Activated CD4-positive, alpha-beta T cell treated with anti-CD3 and anti-CD28 coated beads for 1 hour (primary cell): ENCODE measurements at regions not wholly inside any gene's neighbourhood (a gene's known extent, or its start where the extent isn't known, plus 50 kb on each side); places are given as distances from the start of the nearest gene placed in this dataset.
"Not testable (repeated sequence)": the region's sequence is repeated elsewhere in the genome, so short reads cannot be mapped to it uniquely, and the experiment has no call there.

Experiments
- DNase-seq: peaks from one replicate; pipeline ENCODE4 v3.0.0-alpha.2; 2020

DNA sequence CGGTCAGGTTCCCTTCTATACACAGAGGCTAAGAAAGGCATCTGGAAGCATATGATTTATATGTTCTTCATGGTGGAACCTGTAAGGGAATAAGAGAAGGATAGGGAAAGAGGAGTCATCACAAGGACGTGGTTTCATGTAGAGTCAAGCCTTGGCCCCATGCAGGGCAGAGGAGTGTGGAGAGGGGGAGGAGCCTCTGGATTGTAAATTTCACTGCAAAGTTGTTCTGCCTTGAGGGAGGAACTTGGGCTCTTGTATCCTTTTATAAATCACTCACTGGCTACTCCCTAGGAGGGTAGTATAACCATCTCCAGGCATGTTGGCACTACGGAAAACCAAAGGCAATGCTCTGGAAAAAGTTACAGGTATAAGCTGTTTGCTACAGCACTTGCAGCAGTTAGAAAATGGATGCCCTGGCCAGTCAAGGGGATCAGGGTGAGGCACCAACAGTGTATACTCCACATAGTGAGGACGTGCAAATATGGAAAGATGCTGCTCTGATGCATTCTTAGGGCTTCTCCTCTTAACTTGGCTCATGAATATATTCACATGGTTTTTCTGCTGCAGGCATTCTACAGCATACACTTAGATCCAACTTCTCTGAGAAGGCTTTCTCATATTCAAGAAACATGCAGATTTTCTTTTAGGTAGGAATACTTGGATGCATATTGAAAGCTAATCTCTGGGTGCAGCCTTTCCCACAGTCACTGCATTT, 60.3 kb upstream of the ZNF81 start:
- DNase-seq = no peak

DNA sequence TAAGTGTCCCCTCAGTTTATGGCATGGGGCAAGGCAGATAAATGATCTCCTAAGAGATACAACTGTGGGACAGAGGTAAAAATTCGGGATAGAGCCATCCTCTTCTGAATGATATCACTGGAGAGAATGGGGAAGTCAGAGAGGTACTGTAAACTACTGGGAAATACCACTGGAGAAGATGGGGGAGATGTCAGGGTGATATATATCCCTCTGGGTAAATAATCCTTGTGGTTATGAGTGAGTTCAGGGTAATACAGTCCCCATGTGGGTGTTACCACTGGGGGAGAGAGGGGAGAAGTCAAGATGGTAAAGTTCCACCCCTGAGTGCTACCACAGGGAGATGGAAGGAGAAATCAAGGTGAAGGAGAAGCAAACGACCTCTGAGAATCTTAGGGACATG, 63.9 kb upstream of the ZNF81 start:
- DNase-seq = no peak

DNA sequence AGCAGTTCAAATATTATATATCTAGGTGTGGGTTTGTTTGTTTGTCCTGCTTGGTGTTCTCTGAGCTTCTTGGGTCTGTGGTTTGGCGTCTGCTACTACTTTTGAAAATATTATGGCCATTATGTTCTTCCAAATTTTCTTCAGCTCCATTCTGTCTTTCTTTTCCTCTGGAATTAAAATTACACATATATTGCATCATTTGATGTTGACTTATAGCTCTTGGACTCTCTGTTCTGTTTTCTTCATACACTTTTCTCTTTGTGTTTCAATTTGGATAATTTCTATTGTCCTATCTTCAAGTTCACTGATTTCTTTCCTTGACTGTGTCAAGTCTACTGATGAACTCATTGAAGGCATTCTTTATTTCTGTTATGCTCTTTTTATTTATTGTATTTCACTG, 65.2 kb upstream of the ZNF81 start:
- DNase-seq = no peak

DNA sequence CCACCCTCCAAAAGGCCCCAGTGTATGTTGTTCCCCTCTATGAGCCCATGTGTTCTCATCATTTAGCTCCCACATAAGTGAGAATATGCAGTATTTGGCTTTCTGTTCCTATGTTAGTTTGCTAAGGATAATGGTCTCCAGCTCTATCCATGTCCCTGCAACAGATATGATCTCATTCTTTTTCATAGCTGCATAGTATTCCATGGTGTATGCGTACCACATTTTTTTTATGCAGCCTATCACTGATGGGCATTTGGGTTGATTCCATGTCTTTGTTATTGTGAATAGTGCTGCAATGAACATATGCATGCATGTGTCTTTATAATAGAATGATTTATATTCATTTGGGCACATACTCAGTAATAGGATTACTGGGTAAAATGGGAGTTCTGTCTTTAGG, 73.9 kb upstream of the ZNF81 start:
- DNase-seq = not testable (repeated sequence)

DNA sequence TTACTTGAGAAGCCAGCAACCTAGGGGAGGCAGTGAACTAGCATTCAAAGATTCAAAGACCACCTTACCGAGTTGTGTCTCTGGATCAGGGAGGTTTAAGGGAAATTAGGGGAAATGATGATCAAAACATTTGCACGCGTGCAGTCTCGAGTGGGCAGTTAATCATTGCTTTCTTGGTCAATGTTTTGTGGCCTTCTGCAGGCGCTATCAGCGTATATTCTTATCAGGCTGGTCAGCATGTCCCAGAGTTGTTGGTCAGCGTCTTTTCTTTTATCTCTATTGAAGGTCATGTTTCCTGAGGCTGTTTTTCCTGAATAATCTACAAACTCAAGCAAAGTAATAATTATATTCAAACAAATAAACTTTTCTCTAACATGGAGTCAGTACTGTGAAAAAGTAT, 84.0 kb upstream of the ZNF81 start:
- no peak for DNase-seq

DNA sequence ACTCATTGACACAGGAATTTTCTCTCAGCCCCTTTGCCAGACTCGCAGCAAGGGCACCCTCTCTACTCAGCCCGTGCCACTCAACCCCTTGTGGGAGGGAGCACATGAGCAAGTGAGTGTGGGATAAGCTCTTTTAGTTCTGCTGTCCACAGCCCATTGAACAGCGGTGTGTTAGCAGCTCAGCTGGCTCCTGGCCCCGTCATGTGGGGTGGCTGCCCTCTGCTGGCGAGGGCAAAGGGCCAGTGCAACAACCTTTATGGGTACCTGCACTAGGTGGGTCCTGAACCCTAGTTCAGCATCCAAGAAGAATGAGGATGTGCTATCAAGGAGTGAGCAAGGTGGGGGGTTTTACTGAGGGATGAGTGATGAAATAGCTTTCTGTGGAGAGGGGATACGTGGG, 85.0 kb upstream of the ZNF81 start:
- peak; percentile 7 for DNase-seq

DNA sequence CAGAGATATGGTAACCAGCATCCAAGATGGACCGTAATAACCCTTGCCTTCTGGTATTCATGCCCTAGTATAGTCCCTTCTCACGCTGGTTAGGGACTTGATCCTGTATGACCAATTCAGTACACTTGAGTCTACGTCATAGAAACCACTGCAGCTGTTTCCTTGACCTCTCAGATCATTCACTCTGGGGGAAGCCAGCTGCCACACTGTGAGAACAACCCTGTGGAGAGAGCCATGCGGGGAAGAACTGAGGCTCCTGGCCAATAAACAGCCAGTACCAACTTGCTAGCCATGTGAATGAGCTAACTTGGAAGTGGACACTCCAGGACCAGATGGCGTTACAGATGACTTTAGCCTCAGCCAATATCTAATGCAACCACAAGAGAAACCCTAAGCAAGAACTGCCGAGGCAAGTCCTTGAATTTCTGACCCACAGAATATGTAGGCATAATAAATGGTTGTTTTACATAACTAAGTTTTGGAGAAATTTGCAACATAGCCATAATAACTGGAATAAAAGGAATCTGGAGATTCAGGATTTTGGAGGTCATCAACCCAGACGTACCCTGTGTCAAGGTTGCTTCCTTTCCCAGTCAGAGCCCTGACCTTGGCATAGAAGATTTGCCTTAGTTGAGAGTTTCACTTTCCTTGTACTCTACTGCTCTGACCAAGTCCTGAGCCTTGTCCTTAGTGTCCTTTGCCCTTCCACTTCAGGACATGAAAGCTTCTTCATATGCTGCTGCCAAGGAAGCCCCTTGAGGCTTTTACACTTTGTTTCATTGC, 87.3 kb upstream of the ZNF81 start:
- no peak for DNase-seq

DNA sequence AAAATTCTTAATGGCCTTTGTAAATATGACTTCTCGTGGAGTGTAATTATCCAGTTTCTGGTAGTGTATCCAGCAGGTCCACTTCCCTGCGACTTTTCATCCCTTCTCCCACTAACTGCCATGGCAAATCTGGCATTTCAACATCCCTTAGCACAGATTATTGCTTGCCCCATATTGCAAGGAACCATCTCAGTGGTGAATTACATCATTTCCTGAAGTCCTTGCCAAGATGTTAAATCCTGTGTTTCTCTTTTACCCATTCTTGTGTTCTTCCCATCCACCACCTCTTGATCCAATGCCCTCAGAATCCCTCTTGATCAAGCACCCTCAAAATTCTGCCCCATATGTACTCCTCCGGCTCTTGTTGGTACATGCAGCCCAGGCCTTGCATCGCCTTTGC, 88.1 kb upstream of the ZNF81 start:
- no peak for DNase-seq

DNA sequence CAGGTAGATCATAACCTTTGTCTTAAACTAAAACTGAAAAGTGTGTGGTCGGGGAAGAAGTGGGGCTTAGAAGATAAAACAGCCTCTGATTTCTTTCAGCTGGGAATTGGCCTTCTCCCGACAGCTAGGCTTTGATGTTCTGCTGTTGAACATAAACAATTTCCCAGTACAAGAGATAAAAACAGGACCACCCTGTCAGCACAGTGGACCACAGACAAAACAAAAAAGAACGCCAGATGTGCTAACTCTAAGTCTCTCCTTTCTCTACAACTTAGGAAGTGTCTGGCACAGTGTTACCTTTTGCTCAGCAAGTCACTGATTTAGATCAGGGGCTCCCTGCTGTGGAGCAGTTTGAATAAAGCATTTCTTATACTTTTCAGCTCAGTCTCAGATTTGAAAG, 87.5 kb upstream of the UXT start:
- DNase-seq = no peak

DNA sequence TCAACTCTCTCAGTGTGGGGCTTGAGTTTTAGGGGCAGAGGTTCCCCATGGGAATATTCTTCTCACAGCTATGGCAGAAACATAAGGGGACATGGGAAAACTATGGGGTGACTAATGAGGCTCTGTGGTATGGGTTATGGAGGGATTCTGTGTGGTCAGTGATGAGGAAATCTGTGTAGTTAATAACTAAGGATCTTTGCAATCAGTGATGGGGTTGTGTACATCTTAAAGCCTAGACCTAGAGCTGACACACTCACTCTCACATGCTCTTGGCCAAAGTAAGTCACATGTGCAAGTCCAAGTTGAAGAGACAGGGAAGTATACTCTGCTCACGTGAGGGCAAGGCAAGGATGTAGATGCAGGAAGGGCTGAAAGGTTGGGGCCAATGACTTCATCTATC, 86.4 kb upstream of the UXT start:
- no peak for DNase-seq

DNA sequence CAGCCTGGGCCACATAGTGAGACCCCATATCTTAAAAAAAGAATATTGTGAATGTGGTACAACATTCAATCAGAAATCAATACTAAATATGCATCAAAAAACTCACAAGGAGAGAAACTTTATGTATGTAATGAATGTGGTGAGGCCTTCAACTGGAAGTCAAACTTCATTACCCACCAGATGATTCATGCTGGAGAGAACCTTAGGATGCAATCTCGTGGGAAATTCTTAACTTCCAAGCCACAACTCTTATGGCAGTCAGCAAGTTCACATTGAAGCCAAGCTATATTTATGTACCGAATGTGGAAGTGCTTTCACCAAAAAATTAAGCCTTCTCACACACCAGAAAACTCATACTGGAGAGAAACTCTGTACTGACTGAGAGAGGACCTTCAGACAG, 84.5 kb upstream of the UXT start:
- DNase-seq = no peak

DNA sequence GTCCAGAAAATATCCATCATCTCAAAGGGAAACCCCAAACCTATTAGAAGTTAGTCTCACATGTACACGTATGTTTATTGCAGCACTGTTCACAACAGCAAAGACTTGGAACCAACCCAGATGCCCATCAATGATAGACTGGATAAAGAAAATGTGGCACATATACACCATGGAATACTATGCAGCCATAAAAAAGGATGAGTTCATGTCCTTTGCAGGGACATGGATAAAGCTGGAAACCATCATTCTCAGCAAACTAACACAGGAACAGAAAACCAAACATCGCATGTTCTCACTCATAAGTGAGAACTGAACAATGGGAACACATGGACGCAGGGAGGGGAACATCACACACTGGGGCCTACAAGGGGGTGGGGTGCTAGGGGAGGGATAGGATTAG, 79.9 kb upstream of the UXT start:
- DNase-seq = not testable (repeated sequence)

DNA sequence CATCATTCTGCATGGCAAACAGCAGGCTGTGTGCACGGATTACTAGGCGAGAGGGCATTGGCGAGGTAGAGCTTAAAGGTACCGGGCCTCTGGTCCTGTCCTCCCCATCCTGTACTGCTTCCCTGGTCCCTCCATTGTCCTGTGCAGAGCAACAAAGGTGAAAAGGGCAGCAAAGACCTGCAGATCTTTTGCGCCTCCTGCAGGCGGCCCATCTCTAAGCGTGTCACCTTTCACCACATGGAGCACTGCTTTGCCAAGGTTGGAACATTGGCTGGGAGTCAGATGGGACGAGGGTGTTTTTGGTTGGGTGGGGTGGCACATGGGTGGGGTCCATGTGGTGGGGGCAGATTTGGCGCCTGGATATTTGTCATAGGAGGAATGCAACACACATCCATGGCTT, 64.7 kb upstream of the UXT start:
- DNase-seq = no peak

DNA sequence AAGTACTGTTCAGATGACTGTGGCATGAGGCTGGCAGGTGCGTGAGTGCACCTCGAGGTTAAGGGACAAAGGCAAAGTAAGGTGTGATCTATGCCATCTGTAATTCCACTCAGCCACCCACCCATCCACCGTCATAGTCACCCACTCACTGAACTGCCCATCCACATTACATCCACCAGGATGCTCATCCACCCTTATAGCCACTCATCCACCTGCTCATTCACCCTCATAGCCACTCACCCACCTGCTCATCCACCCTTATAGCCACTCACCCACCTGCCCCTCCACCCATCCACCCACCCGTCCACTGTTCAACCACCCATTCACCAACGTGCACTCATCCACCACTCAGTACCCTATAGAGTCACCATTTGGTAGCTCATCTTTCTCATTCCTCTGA, 64.1 kb upstream of the UXT start:
- no peak for DNase-seq

DNA sequence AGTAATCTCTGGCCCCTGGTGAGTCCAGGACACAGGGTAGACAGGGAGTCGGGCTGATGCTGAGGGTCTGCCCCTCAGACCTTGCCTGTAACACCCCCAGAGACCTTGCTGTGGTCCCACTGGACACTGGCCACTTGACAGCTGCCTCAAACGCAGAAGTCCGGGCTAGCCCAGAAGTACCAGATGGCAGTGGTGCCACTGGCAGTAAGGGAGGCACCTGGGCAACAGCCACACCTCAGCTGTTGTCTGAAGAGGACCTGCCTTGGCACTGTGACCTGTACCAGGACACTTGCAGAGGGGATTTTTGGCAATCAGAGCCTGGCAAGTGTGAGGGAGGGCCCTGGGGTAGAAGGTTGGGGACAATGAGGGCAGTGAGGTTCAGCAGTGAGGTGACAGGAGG, 63.3 kb upstream of the UXT start:
- DNase-seq = no peak

DNA sequence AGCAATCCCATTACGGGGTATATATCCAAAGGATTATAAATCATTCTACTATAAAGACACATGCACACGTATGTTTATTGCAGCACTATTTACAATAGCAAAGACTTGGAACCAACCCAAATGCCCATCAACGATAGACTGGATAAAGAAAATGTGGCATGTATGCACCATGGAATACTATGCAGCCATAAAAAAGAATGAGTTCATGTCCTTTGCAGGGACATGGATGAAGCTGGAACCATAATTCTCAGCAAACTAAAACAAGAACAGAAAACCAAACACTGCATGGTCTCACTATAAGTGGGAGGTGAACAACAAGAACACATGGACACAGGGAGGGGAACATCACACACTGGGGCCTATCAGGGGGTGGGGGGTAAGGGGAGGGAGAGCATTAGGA, 56.1 kb upstream of the UXT start:
- DNase-seq = not testable (repeated sequence)

DNA sequence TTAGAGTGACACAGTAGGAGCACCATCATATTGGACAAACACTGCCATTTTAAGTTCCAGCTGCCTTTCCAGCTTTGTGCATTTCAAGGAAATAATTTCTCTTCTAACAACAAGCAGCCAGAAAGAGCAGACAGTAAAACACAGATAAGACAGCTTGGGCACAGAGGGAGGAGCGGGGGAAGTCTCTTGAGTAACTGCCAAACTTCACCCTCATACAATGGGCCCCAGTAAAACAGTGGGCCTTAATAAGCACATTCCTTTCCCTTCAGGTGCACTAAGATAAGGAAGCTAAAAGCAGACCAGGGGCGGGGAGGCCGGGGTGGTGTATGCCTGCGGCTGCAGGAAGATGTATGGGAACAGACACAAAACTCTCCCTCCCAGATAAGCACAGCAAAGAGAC, 53.7 kb upstream of the UXT start:
- not testable (repeated sequence) for DNase-seq

DNA sequence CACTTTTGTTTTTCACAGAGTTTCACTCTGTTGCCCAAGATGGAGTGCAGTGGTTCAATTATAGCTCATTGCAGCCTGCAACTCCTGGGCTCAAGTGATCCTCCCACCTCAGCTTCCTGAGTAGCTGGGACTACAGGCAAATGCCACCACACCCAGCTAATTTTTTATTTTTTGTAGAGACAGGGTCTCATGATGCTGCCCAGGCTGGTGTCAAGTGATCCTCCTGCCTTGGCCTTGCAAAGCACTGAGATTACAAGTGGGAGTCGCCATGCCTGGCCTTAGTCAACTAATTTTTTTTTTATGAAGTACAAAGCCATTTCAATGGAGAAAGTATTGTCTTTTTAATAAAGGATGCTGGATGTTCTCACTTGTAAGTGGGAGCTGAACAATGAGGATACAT, 51.3 kb upstream of the UXT start:
- no peak for DNase-seq
